Brain microvascular endothelial cell (primary cell): ENCODE measurements at regions not wholly inside any gene's neighbourhood (a gene's known extent, or its start where the extent isn't known, plus 50 kb on each side); places are given as distances from the start of the nearest gene placed in this dataset.

Experiments
- DNase-seq: peaks from one replicate; pipeline ENCODE4 v3.0.0-alpha.2; 2020
- H3K27ac ChIP-seq: fragments of 250-450 bp; sonication (Bioruptor Pico); 2 replicates; pipeline ENCODE4 v1.5.1; 2020; ENCODE audit warnings: mild to moderate bottlenecking, moderate library complexity
- H3K27me3 ChIP-seq: fragments of 250-450 bp; sonication (Bioruptor Pico); replicated peaks from 2 replicates; pipeline ENCODE4 v1.5.1; 2020; ENCODE audit warnings: mild to moderate bottlenecking
- H3K36me3 ChIP-seq: fragments of 250-450 bp; sonication (Bioruptor Pico); replicated peaks from 2 replicates; pipeline ENCODE4 v1.5.1; 2020; ENCODE audit warnings: mild to moderate bottlenecking
- H3K4me3 ChIP-seq: 2 replicates; pipeline ENCODE4 v1.5.1; 2011; ENCODE audit warnings: low read depth, mild to moderate bottlenecking, control low read depth, low read length, moderate library complexity
- in situ Hi-C: cut with HindIII; loops from 2 replicates; pipeline ENCODE4 v1.10.0; 2017; ENCODE audit warnings: low sequenced_read_pairs, low pct_ligation_motif_present
- TF ChIP-seq, protein P1 (sequence below): IDR thresholded peaks from 2 replicates; pipeline ENCODE4 v1.5.1; 2011; ENCODE audit warnings: low read depth, mild to moderate bottlenecking, moderate library complexity, low read length, control low read depth, inconsistent platforms; ENCODE audit errors: missing control alignments

DNA sequence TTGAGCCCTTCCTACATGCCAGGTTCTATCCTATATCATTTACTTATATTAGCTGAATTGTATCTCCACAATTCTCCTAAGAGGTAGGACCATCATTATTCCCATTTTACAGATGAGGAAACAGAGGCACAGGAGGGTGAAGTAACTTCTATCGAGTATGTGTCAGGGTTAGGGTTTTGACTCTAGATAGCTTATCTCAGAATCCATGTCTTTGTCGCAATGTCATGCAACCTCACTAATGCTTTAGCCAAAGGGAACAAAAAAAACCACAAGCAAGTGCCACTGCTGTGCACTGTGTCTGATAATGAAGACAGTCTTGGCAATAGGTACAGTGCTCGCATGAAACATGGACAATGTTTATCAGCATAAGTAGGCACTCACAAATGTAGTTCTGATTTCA is 95.4 kb upstream of the CLDN14 start:
- Histone ChIP-seq H3K27me3 (peaks cover 10% of the 10 kb centered on the region), H3K36me3 (no peaks in the 10 kb centered on the region), H3K27ac (no peak overlapping the region), H3K4me3 (no peak overlapping the region)
- in situ Hi-C loops = no loop called here
- TF ChIP-seq, protein P1, sequence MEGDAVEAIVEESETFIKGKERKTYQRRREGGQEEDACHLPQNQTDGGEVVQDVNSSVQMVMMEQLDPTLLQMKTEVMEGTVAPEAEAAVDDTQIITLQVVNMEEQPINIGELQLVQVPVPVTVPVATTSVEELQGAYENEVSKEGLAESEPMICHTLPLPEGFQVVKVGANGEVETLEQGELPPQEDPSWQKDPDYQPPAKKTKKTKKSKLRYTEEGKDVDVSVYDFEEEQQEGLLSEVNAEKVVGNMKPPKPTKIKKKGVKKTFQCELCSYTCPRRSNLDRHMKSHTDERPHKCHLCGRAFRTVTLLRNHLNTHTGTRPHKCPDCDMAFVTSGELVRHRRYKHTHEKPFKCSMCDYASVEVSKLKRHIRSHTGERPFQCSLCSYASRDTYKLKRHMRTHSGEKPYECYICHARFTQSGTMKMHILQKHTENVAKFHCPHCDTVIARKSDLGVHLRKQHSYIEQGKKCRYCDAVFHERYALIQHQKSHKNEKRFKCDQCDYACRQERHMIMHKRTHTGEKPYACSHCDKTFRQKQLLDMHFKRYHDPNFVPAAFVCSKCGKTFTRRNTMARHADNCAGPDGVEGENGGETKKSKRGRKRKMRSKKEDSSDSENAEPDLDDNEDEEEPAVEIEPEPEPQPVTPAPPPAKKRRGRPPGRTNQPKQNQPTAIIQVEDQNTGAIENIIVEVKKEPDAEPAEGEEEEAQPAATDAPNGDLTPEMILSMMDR = no peak
- no peak for DNase-seq

DNA sequence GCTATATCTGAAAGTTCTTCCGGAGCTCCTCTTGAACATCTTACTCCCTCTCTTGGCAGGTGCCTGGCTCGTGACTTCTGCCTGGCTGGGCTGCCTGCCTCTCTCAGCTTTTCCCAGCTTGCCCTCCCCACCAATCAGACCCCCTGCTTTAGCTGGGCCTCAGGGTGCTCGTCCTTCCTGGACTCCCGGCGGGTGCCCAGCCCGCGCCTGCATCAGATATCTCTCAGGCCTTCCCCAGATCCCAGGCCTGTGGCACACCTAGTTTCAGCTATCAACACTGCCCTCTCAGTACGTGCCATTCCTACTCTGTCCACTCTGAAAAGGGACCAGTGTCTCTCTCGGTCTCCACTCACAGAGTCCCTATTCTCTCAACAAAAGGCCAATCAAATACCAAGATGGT is 96.5 kb upstream of the CLDN14 start:
- in situ Hi-C loops = no loop called here
- H3K4me3 ChIP-seq = no peak overlapping the region
- no peaks in the 10 kb centered on the region for H3K36me3 ChIP-seq
- TF ChIP-seq, protein P1 = no peak
- no peak for DNase-seq
- no peak overlapping the region for H3K27ac ChIP-seq
- H3K27me3 ChIP-seq = peaks cover 2% of the 10 kb centered on the region

DNA sequence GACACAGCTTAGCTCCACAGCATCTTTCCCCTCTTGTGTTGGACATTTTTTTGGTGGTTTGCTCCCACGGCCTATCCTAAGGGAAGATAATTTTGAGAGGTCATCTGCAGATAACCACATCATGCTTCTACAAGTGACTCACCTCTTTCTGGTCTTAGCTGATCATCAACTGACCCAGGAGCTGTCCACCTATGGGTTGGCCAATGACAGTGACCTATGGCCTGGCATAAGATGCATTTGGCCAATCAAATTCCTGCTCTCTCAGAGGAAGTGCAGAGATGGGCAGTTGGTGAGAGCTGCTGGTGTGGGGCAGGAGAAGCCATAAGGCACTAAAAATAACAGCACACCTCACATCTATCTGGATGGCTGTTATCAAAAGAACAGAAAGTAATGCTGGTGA is 100.0 kb upstream of the CLDN14 start:
- Histone ChIP-seq H3K27ac (no peak overlapping the region), H3K36me3 (no peaks in the 10 kb centered on the region), H3K4me3 (no peak overlapping the region), H3K27me3 (no peaks in the 10 kb centered on the region)
- TF ChIP-seq, protein P1 = no peak
- no peak for DNase-seq
- in situ Hi-C loops = no loop called here

DNA sequence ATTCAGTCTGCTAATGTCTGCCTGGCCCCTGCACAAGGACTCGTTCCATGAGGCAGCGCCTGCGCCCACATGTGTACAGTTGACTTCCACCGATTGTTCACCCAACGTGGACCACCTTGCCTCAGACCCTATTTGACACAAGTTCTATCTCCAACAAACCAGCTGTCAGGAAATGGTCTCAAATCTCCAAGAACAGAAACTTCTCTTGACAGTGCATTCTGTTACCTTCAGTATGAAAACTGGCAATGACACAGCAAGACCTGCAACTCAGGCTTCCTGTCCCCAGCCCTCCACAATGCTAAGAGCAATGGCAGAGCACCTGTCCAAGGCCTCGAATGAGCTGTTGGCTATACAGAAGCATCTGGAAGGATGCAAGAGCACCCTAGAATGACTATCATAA is 102.3 kb upstream of the CLDN14 start:
- Histone ChIP-seq H3K27me3 (no peaks in the 10 kb centered on the region), H3K36me3 (no peaks in the 10 kb centered on the region), H3K27ac (no peak overlapping the region), H3K4me3 (no peak overlapping the region)
- TF ChIP-seq, protein P1 = no peak
- DNase-seq = no peak
- in situ Hi-C loops = no loop called here

DNA sequence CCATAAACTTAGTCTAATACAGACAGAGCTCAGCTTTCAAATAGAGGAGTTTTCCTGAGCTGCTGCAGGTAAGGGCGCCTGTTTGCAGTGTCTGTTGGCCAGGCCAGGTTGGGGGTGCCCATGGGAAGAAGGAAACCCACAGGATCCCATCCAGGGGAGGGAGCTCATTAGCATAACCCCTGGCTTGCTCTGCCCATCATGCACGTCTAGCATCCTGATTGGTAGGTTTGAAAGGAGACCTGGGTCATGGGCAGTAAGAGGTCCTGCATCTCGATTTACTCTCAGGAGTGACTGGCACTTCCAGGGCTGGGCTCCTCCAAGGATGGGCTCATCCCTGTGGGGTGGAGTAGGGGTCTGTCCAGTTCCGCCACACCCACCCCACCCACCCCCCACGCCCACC is 103.7 kb upstream of the CLDN14 start:
- Histone ChIP-seq H3K27me3 (no peaks in the 10 kb centered on the region), H3K27ac (no peak overlapping the region), H3K36me3 (no peaks in the 10 kb centered on the region), H3K4me3 (no peak overlapping the region)
- in situ Hi-C loops = no loop called here
- TF ChIP-seq, protein P1 = no peak
- DNase-seq = no peak

DNA sequence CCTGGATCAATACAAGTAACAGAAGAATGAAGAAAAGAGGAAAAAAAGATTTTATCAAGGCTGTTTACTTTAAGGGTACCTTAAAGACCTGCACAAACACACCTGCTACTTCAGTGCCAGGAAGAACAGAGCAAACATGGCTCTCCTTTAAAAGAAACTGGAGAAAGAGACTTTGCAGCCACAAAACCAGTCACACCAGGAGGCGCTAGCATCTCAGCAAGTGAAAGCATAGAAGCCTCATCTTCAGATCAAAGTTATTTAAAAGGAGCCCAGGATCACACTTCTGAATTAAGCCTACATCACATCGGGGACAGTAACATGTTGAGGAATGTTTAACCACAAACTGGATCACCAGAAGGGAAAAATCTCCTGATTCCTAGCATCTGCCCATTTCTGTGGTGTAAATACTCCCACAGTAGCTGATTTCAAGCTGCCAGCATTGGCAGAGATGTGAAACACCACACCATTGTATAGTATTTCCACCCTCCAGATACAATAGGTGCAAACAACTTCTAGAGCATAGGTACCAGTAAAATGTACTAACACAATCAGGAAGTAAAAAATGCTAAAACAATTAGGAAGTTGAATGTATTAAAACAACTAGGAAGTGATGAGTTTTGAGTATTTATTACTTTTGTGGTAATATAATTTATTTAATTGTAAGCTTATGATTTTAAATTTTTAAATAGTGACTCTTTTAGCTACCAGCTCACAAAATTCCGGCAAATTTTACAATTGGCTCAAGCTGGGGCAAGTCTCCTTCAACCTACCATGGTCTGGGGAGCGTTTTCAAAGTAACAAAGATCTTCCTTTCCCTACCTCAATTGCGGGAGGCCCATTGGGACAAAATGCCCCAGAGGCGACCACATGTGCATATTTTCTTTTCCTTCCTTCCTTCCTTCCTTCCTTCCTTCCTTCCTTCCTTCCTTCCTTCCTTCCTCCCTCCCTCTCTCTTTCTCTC is 105.3 kb upstream of the CLDN14 start:
- Histone ChIP-seq H3K36me3 (no peaks in the 10 kb centered on the region), H3K27ac (no peak overlapping the region), H3K27me3 (no peaks in the 10 kb centered on the region), H3K4me3 (no peak overlapping the region)
- in situ Hi-C loops = no loop called here
- no peak for DNase-seq
- TF ChIP-seq, protein P1 = peak; percentile 42
